ENCODE measurements at regions not wholly inside any gene's neighbourhood (a gene's known extent, or its start where the extent isn't known, plus 50 kb on each side); places are given as distances from the start of the nearest gene placed in this dataset.
A peak's percentile ranks its signal among the peaks of the same experiment; 100 is the strongest.

GRCh38 chrX:36583674-36584073 lies 424.5 kb upstream of the FAM47C start:
- Histone ChIP-seq H3K27me3 (ENCODE audit: insufficient read depth, low read depth, severe bottlenecking) (peaks cover 4% of the 10 kb centered on the region), H3K9me3 (ENCODE audit: severe bottlenecking) (no peaks in the 10 kb centered on the region), H3K27ac (no peak overlapping the region), H3K36me3 (no peaks in the 10 kb centered on the region), H3K4me3 (ENCODE audit: low read depth, low read length) (no peak overlapping the region)
- no peak for TF ChIP-seq CTCF (IDR thresholded peaks at IDR 0.05; ENCODE audit: low read depth, low read length)
- no peak for DNase-seq

DNA sequence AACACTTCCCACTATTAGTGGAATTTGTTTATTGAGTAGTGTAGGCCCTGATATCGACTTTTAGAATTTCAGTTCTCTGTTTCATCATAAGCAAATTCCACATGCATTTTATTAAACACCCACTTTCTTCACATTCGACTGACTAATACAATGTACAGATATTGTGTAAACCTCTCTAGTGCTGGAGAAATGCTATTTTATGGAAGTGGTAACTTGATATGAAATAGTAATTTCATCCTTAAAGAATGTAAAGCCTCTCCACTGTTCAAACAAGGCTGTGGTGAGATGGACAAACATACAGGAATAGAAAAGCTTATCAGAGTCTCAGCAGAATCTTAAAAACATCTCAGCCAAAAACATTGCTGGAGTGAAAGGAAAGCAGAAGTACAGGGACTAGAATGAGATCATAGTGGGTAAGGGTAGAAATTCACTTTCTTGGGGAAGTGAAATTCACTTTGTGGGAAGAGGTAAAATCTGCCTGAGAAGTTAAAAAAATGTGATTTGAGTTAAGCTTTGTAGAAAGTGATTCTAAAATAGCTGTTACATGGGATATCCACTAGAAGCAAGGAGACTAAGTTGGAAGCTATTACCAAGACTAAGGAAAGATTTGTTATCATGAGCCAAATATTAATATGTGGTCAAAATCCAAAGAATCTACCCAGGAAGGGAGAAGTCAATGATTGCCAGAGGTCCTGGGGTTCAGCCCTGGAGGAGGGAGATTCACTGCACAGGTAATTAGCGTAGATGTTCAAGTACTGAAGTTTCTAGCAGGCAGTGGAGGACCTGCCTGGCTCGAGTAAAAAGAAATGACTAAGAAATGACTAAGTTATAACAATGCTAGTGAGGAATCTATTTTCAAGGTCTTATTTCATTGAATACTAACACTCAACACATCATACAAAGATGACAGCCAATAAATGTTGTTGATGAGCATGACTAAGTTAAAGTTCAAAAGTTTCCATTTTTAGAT lies 398.3 kb upstream of the FAM47C start:
- Histone ChIP-seq H3K36me3 (no peaks in the 10 kb centered on the region), H3K27ac (no peak overlapping the region), H3K9me3 (ENCODE audit: severe bottlenecking) (no peaks in the 10 kb centered on the region), H3K27me3 (ENCODE audit: insufficient read depth, low read depth, severe bottlenecking) (no peaks in the 10 kb centered on the region), H3K4me3 (ENCODE audit: low read depth, low read length) (no peak overlapping the region)
- no peak for TF ChIP-seq CTCF (IDR thresholded peaks at IDR 0.05; ENCODE audit: low read depth, low read length)
- no peak for DNase-seq

- H3K9me3 ChIP-seq (ENCODE audit: severe bottlenecking): no peaks in the 10 kb centered on the region
- DNase-seq: no peak
- H3K27me3 ChIP-seq (ENCODE audit: insufficient read depth, low read depth, severe bottlenecking): no peaks in the 10 kb centered on the region
- H3K36me3 ChIP-seq: no peaks in the 10 kb centered on the region
- no peak for TF ChIP-seq CTCF (IDR thresholded peaks at IDR 0.05; ENCODE audit: low read depth, low read length)
- H3K27ac ChIP-seq: no peak overlapping the region
- H3K4me3 ChIP-seq (ENCODE audit: low read depth, low read length): no peak overlapping the region
These were observed 381.3 kb upstream of the FAM47C start for GRCh38 chrX:36626898-36627297.

DNA sequence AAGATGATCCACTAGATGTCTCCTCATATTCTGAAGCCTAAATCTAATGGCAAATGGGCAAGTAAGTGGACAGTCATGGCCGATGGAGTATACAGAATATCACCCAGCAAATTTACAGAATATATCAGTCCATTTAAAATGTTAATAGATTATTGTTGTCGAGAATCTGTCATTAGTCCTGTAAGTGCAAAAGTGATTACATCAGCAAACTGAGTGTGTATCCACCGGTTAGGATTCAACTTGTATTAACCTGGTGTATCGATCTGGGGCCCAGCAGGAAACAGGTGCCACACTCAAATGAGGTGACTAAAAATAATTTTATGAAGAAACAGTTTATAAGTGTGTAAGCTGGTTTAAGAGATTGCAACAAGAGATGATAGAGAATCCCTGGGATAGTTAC lies 367.9 kb upstream of the FAM47C start:
- no peak overlapping the region for H3K27ac ChIP-seq
- DNase-seq: no peak
- TF ChIP-seq CTCF (IDR thresholded peaks at IDR 0.05; ENCODE audit: low read depth, low read length): 0 out of 2 replicates have a peak, but pooled peaks have one; percentile 9
- H3K36me3 ChIP-seq: no peaks in the 10 kb centered on the region
- H3K9me3 ChIP-seq (ENCODE audit: severe bottlenecking): no peaks in the 10 kb centered on the region
- H3K27me3 ChIP-seq (ENCODE audit: insufficient read depth, low read depth, severe bottlenecking): no peaks in the 10 kb centered on the region
- H3K4me3 ChIP-seq (ENCODE audit: low read depth, low read length): no peak overlapping the region

- Histone ChIP-seq H3K4me3 (ENCODE audit: low read depth, low read length) (no peak overlapping the region), H3K36me3 (no peaks in the 10 kb centered on the region)
These were observed 366.1 kb upstream of the FAM47C start for GRCh38 chrX:36642052-36642451.

More at GRCh38 chrX:36642052-36642451, 366.1 kb upstream of the FAM47C start:
- no peaks in the 10 kb centered on the region for H3K9me3 ChIP-seq (ENCODE audit: severe bottlenecking)
- no peak for TF ChIP-seq CTCF (IDR thresholded peaks at IDR 0.05; ENCODE audit: low read depth, low read length)
- H3K27ac ChIP-seq: no peak overlapping the region
- H3K27me3 ChIP-seq (ENCODE audit: insufficient read depth, low read depth, severe bottlenecking): no peaks in the 10 kb centered on the region
- DNase-seq: no peak

All from WERI-Rb-1 (cell line).